ENCODE measurements at regions not wholly inside any gene's neighbourhood (a gene's known extent, or its start where the extent isn't known, plus 50 kb on each side); places are given as distances from the start of the nearest gene placed in this dataset.

- Mint-ChIP-seq H3K27ac (no peak overlapping the region), H3K4me3 (no peak overlapping the region), H3K36me3 (ENCODE audit: low read depth) (no peaks in the 10 kb centered on the region), H3K9me3 (peaks cover 6% of the 10 kb centered on the region), H3K27me3 (ENCODE audit: insufficient read depth) (no peaks in the 10 kb centered on the region), H3K4me1 (peaks cover 16% of the 10 kb centered on the region)
- no peak overlapping the region for H3K4me3 ChIP-seq (ENCODE audit: low read length)
- DNase-seq, result no peak
- H3K4me1 ChIP-seq (ENCODE audit: control insufficient read depth, insufficient read depth, low read length), result no peaks in the 10 kb centered on the region
- H3K9ac ChIP-seq (ENCODE audit: extremely low read depth, low read length, poor library complexity, severe bottlenecking), result no peak overlapping the region
- TF ChIP-seq CTCF (conservative IDR thresholded peaks at IDR 0.05), result no peak
- 95 to 96% methylated on average over 3 to 6 of the region's 6 CpGs for WGBS, 2 experiments (ENCODE audit: insufficient coverage in 1 of 2, insufficient read length in 1 of 2)
- no peaks in the 10 kb centered on the region for H3K27me3 ChIP-seq (ENCODE audit: control insufficient read depth, insufficient read depth, low read length, poor library complexity, severe bottlenecking)
- H3K36me3 ChIP-seq (ENCODE audit: control insufficient read depth, insufficient read depth, low read length), result no peaks in the 10 kb centered on the region
- H3K9me3 ChIP-seq (ENCODE audit: control insufficient read depth, low read length), result no peaks in the 10 kb centered on the region
- H3K27ac ChIP-seq (ENCODE audit: low read depth, low read length), result no peak overlapping the region
Observed at GRCh38 chr16:79713609-79714309, 113.2 kb upstream of the MAF start.

GRCh38 chr16:79712276-79712675, 111.7 kb upstream of the MAF start:
- no peak overlapping the region for H3K9ac ChIP-seq (ENCODE audit: extremely low read depth, low read length, poor library complexity, severe bottlenecking)
- no peak overlapping the region for H3K4me3 ChIP-seq (ENCODE audit: low read length)
- Mint-ChIP-seq H3K36me3 (ENCODE audit: low read depth) (no peaks in the 10 kb centered on the region), H3K9me3 (peaks cover 6% of the 10 kb centered on the region), H3K27me3 (ENCODE audit: insufficient read depth) (no peaks in the 10 kb centered on the region), H3K4me3 (no peak overlapping the region), H3K27ac (no peak overlapping the region), H3K4me1 (peaks cover 8% of the 10 kb centered on the region)
- H3K36me3 ChIP-seq (ENCODE audit: control insufficient read depth, insufficient read depth, low read length), result no peaks in the 10 kb centered on the region
- TF ChIP-seq CTCF (conservative IDR thresholded peaks at IDR 0.05), result peak; percentile 32
- no peak for DNase-seq
- 93% methylated on average over 4 of the region's 4 CpGs for WGBS, 2 experiments (ENCODE audit: insufficient coverage in 1 of 2, insufficient read length in 1 of 2)
- no peak overlapping the region for H3K27ac ChIP-seq (ENCODE audit: low read depth, low read length)
- H3K9me3 ChIP-seq (ENCODE audit: control insufficient read depth, low read length), result no peaks in the 10 kb centered on the region
- H3K4me1 ChIP-seq (ENCODE audit: control insufficient read depth, insufficient read depth, low read length), result no peaks in the 10 kb centered on the region
- H3K27me3 ChIP-seq (ENCODE audit: control insufficient read depth, insufficient read depth, low read length, poor library complexity, severe bottlenecking), result no peaks in the 10 kb centered on the region

- no peaks in the 10 kb centered on the region for H3K4me1 Mint-ChIP-seq
- H3K36me3 Mint-ChIP-seq (ENCODE audit: low read depth), result no peaks in the 10 kb centered on the region
- no peaks in the 10 kb centered on the region for H3K4me1 ChIP-seq (ENCODE audit: control insufficient read depth, insufficient read depth, low read length)
- no peak overlapping the region for H3K27ac ChIP-seq (ENCODE audit: low read depth, low read length)
- TF ChIP-seq CTCF (conservative IDR thresholded peaks at IDR 0.05), result no peak
- H3K27me3 Mint-ChIP-seq (ENCODE audit: insufficient read depth), result peaks cover 2% of the 10 kb centered on the region
- WGBS, 2 experiments (ENCODE audit: insufficient coverage in 1 of 2, insufficient read length in 1 of 2), result 92 to 100% methylated on average over 2 to 6 of the region's 6 CpGs
- H3K9me3 ChIP-seq (ENCODE audit: control insufficient read depth, low read length), result no peaks in the 10 kb centered on the region
- no peaks in the 10 kb centered on the region for H3K36me3 ChIP-seq (ENCODE audit: control insufficient read depth, insufficient read depth, low read length)
- H3K27me3 ChIP-seq (ENCODE audit: control insufficient read depth, insufficient read depth, low read length, poor library complexity, severe bottlenecking), result no peaks in the 10 kb centered on the region
- H3K9ac ChIP-seq (ENCODE audit: extremely low read depth, low read length, poor library complexity, severe bottlenecking), result no peak overlapping the region
- no peak for DNase-seq
- no peak overlapping the region for H3K4me3 Mint-ChIP-seq
- peaks cover 1% of the 10 kb centered on the region for H3K9me3 Mint-ChIP-seq
- no peak overlapping the region for H3K27ac Mint-ChIP-seq
- no peak overlapping the region for H3K4me3 ChIP-seq (ENCODE audit: low read length)
Observed at GRCh38 chr16:79707876-79708275, 107.3 kb upstream of the MAF start.
